Islet precursor cell (in vitro differentiated cells): ENCODE measurements at regions not wholly inside any gene's neighbourhood (a gene's known extent, or its start where the extent isn't known, plus 50 kb on each side); places are given as distances from the start of the nearest gene placed in this dataset.
"Not testable (repeated sequence)": the region's sequence is repeated elsewhere in the genome, so short reads cannot be mapped to it uniquely, and the experiment has no call there.

Experiments used
- DNase-seq: peaks from one replicate; pipeline ENCODE4 v3.0.0-alpha.2; 2018

DNA sequence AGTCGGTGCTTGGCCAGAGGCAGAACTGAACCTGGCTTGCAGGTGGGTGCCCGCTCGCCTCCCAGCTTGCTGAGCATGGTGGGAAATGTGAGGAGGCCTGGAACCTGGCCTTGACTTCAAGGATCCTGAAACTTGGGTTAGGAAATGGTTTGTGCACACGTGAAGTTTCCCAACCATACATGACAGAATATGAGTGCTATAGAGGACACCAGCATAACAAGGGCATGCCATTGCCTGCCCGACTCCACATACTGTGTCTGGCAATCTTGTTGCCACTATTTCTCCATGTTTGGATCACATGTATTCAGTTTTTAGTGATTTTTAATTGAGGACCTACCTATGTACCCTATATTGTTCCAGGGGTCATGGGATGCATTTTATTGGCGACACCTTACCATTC, 177.6 kb upstream of the ANKRD55 start:
- DNase-seq: no peak

GRCh38 chr5:56409331-56410190, 176.4 kb upstream of the ANKRD55 start:
- peak; percentile 67 for DNase-seq

DNA sequence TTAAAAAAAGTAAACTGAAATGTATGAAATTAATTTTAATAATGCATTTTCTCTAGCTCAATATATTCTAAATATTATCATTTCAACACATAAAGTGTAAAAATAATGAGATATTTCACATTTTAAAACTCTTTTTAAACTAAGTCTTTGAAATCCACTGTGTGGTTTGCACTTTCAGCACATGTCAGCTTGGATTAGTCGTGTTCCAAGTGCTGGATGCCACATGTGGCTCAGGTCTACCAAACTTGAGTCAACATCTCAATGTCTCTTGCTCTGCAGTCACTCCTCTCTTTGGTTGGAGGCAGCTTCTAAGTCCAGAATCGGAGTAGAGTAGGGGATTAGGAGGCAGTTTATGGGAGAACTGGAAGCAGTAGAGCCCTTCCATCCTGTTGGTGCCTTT, 173.7 kb upstream of the ANKRD55 start:
- no peak for DNase-seq

DNA sequence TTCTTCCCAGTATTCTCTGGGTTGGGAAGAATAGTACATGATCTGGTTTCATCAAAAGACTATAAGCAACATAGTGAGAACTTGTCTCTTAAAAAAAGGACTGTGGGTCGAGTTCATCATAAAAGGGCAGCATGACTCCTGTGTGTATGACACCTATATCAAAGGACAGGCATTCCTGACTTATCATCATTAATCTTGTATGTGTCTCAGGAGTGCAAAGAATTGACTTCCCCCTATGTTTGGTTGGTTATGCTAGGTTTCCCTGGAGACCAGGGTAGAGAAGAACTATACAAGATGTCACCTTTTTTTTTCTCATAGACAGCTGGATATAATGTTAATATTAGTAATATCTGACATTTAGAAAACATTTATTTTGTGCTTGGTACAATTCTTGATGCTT, 173.1 kb upstream of the ANKRD55 start:
- no peak for DNase-seq

- DNase-seq: peak; percentile 72
These were observed 172.2 kb upstream of the ANKRD55 start for GRCh38 chr5:56405116-56405908.

DNA sequence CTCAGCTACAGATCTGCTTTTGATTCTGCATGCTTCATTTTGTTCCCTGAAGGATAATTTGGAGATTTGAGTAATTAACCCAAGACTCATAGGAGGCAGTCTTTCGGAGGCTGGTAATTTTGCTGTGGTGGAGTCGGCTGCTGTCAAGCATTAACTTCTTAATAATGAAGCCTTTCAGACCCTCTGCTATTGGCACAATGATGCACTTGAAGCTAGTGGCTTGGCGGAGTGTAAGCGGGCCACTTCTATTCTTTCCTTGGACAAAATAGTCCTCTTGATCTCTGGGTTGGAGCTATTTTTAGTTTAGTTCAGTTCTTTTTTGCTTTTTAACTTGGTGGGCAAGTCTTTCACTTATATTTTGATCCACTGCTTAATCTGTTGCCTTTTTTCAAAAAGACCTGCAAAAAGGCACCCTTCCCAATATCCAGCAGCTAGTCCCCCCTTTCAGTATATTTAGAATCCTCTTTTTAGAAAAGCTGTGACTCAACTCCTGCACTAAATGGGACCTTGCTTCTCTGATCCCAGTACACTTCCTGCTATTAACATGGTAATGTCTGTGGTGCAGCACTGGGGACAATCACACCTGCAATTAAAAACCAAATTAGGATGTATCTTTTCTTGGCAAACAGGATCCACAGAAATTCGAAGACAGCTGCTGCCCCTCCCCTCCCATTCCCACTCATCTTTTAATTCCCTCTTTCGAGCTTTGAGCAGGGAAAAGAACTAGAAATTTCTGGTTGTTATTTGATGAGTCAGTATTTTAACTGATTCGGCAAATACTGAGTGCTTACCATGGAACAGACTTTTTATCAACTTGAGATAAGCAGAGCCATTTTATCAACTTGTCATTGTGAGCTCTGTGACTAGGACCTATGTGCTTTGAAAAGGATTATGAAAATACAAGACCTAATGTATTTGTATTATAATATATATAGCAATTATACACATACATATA, 169.4 kb upstream of the ANKRD55 start:
- peak; percentile 58 for DNase-seq

DNA sequence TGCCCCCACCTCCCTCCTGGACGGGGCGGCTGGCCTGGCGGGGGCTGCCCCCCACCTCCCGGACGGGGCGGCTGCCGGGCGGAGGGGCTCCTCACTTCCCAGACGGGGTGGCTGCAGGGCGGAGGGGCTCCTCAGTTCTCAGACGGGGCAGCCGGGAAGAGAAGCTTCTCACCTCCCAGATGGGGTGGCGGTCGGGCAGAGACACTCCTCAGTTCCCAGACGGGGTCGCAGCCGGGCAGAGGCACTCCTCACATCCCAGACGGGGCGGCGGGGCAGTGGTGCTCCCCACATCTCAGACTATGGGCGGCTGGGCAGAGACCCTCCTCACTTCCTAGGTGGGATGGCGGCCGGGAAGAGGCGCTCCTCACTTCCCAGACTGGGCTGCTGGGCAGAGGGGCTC, 164.7 kb upstream of the ANKRD55 start:
- DNase-seq: not testable (repeated sequence)

DNA sequence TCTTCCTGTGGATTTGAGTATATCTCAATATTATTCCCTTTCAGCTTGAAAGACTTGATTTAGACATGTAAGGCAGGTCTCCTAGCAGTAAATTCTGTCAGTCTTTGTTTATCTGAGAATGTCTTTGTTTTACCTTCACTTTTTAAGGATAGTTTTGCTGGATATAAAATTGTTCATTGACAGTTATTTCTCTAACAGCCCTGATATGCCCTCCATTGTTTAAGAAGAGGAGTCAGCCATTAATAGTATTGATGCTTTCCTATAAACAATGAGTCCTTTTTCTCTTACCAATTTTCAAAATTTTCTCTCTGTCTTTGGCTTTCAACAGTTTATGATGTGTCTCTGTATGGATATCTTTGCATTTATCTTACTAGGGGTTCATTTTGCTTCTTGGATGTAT, 163.5 kb upstream of the ANKRD55 start:
- DNase-seq: no peak

GRCh38 chr5:56389261-56389660, 156.1 kb upstream of the ANKRD55 start:
- DNase-seq: no peak

DNA sequence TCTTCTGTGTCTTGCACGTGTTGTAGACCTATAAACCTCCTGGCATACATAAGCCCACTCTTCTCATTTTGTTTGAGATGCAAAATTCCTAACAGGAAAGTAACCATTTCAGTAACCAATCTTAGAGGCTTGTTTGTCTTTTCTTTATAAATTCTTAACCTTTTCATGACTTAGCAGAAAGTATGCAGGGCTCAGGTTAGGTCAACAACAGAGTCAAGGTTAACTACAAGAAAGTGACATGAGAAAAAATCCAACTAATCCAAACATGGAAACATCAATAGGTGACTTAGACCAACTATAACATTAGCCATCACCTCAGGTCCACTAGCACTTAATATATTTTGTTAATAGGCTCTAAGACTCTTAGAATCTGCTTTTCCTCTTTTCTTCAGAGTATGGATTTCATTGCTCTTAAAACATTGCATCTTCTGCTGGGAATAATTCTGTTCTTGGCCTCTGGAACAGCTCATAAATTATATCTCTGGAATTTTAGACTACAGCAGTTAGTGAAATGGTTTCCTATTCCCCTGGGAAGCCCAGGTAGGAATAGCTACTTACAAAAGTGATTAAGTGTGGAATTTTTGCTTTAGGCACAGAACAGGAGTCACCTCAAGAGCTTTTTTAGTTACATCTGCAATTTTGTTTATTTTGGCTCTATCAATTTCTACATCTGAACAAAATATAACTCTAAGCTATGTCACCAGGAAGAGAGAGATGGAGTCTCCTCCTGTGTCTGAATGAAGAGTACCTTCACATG, 155.3 kb upstream of the ANKRD55 start:
- DNase-seq: no peak

DNA sequence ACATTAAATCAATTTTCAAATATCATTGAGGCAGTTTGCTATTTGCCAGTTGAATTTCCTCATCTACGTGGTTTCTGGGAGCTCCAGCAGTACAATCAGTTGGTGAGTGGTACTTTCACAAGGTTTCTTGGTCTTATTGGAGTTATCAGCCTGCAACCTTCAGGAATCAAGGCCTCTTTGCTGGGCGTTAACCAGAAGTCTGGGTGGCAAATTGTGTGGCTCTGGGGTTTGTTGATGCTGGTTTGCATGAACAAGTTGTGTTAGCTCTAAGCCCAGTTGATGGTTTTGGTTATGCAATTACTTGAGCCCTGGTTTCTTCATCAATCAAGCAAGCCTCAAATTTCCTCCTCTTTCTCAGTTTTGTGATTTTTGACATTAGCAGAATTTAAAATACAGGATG, 152.9 kb upstream of the ANKRD55 start:
- DNase-seq: no peak

DNA sequence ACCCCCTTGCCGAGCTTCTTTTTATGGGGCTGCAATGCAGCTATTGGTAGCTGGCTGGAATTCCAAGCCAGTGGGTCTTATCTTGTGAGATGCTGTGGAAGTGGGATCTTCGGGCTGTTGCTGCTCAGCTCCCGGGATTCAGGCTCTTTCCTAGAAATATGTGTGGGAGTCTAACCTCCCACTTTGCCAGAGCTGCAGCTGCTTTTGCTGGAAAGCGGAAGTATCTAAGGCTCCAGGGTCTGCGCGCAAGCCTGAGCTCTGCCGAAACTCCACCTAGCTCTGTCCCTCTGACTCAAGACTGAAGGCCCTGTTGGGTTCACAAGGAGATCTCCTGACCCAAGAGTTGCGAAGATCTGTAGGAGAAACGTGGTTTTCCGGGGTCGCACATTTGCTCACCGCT, 151.1 kb upstream of the ANKRD55 start:
- no peak for DNase-seq

- DNase-seq: no peak
These were observed 150.6 kb upstream of the ANKRD55 start for GRCh38 chr5:56383761-56384160.

- no peak for DNase-seq
These were observed 149.8 kb upstream of the ANKRD55 start for GRCh38 chr5:56382896-56383295.

- DNase-seq: no peak
These were observed 144.4 kb upstream of the ANKRD55 start for GRCh38 chr5:56377573-56377972.

- no peak for DNase-seq
These were observed 143.0 kb upstream of the ANKRD55 start for GRCh38 chr5:56376128-56376527.

DNA sequence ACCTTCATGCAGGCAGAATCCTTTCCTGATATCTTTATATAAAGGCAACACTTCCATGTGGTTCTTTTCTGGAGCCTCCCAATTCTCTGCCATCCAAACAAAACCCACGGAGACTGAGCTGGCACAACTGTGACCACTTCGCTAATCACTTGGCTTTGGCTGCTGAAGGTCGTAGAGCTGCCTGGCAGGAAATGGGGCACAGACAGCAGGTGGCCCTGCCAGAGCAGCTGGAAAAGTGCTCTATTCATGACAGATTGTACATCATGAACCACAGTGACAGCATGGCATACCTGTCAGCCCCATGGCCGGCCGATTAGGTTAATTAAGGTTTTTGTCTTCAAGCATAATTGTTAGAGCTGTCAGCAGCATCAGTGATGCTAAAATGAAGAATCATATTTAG, 141.9 kb upstream of the ANKRD55 start:
- DNase-seq: no peak

DNA sequence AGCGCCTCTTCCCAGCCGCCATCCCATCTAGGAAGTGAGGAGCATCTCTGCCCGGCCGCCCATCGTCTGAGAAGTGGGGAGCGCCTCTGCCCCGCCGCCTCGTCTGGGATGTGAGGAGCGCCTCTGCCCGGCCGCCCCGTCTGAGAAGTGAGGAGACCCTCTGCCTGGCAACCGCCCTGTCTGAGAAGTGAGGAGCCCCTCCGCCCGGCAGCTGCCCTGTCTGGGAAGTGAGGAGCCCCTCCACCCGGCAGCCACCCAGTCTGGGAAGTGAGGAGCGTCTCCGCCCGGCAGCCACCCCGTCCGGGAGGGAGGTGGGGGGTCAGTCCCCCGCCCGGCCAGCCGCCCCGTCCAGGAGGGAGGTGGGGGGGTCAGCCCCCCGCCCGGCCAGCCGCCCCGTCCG, 139.4 kb upstream of the ANKRD55 start:
- not testable (repeated sequence) for DNase-seq

- DNase-seq: no peak
These were observed 136.3 kb upstream of the ANKRD55 start for GRCh38 chr5:56369361-56369811.

DNA sequence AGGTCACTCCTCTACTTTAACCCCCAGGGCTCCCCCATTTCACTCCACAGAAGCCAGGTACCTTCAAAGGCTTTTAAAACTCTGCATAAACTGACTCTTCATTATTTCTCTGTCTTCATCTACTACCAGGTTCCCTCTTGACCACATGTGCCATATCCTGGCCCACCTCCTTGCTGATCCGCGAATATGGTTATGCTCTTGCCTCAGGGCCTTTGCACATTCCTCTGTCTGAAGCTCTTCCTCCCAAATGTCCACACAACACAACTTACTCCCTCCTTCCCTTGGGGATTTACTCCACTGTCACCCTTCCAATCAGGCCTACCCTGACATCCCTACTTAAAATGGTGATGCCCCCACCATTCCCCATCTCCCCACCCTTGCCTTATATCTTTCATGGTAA, 134.6 kb upstream of the ANKRD55 start:
- no peak for DNase-seq

DNA sequence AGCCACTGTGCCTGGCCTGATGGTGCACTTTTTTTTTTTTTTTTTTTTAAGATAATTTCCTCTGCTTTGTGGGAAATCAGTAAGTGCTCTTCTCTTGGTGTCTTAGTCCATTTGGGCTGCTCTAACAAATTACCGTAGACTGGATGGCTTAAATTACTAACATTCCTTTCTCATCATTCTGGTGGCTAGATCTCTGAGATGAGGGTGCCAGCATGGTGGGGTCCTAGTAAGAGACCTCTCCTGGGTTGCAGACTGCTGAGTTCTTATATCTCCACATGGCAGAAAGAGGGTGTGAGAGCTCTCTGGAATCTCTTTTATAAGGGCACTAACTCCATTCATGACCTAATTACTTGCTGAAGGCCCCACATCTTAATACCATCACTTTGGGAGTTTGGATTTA, 133.9 kb upstream of the ANKRD55 start:
- DNase-seq: no peak

GRCh38 chr5:56361398-56361797, 128.3 kb upstream of the ANKRD55 start:
- DNase-seq: no peak
